GM23338 (cell line): ENCODE measurements at regions not wholly inside any gene's neighbourhood (a gene's known extent, or its start where the extent isn't known, plus 50 kb on each side); places are given as distances from the start of the nearest gene placed in this dataset.

Experiments used
- CTCF ChIP-seq, 2 experiments: fragments of 200-600 bp in 1 of 2; sonication (generic) in 1 of 2; conservative IDR thresholded peaks; 2 replicates each; pipeline versions ENCODE4 v1.5.1 to v1.6.1; 2016 to 2017; ENCODE audit warnings: antibody characterized with exemption in 2 of 2, low read depth in 2 of 2, mild to moderate bottlenecking in 2 of 2, moderate library complexity in 1 of 2
- ETS1 ChIP-seq: IDR thresholded peaks from 2 replicates; pipeline ENCODE4 v1.6.1; 2016; ENCODE audit warnings: antibody characterized with exemption
- EZH2 ChIP-seq: fragments of 200-600 bp; sonication (generic); IDR thresholded peaks from one replicate; pipeline ENCODE4 v1.8.0; 2017; ENCODE audit warnings: antibody characterized with exemption, mild to moderate bottlenecking, low read depth; ENCODE audit not compliant: unreplicated experiment
- POLR2AphosphoS5 ChIP-seq: IDR thresholded peaks from 2 replicates; pipeline ENCODE4 v1.6.1; 2016; ENCODE audit warnings: antibody characterized with exemption, low read depth
- ZNF462 ChIP-seq: fragments of 250-450 bp; sonication (Bioruptor Pico); IDR thresholded peaks from 2 replicates; pipeline ENCODE4 v1.5.0; 2020; ENCODE audit warnings: mild to moderate bottlenecking, moderate library complexity

- TF ChIP-seq CTCF (conservative IDR thresholded peaks at IDR 0.05; ENCODE audit: low read depth in 2 of 2) (no peak), ZNF462 (CRISPR knock-in tag) (no peak), EZH2 (no peak), POLR2AphosphoS5 (no peak), ETS1 (no peak)
Measured at GRCh38 chr6:142009647-142010046, 123.1 kb upstream of the GJE1 start.
